IgD-negative memory B cell (primary cell): ENCODE measurements at regions not wholly inside any gene's neighbourhood (a gene's known extent, or its start where the extent isn't known, plus 50 kb on each side); places are given as distances from the start of the nearest gene placed in this dataset.
"Not testable (repeated sequence)": the region's sequence is repeated elsewhere in the genome, so short reads cannot be mapped to it uniquely, and the experiment has no call there.

Source experiments
- H3K27ac Mint-ChIP-seq, 3 donors: one replicate each; pipeline ENCODE4 v1.8.0; 2020 to 2022; ENCODE audit warnings: mild to moderate bottlenecking in 3 of 3, mixed read lengths in 3 of 3, moderate library complexity in 1 of 3
- H3K27me3 Mint-ChIP-seq: one replicate; pipeline ENCODE4 v1.8.0; 2021; ENCODE audit warnings: mixed read lengths
- H3K36me3 Mint-ChIP-seq: one replicate; pipeline ENCODE4 v1.8.0; 2020; ENCODE audit warnings: mild to moderate bottlenecking, mixed read lengths
- H3K4me1 Mint-ChIP-seq, 3 donors: one replicate each; pipeline ENCODE4 v1.8.0; 2020 to 2022; ENCODE audit warnings: mixed read lengths in 3 of 3, mild to moderate bottlenecking in 1 of 3
- H3K4me3 Mint-ChIP-seq, 4 donors: one replicate each; pipeline ENCODE4 v1.8.0; 2020 to 2022; ENCODE audit warnings: mild to moderate bottlenecking in 4 of 4, mixed read lengths in 4 of 4, moderate library complexity in 3 of 4
- H3K9me3 Mint-ChIP-seq, 3 donors: one replicate each; pipeline ENCODE4 v1.8.0; 2020 to 2021; ENCODE audit warnings: mixed read lengths in 3 of 3, mild to moderate bottlenecking in 1 of 3

- Mint-ChIP-seq H3K27me3 (peaks cover 5% of the 10 kb centered on the region), H3K36me3 (peaks cover 7% of the 10 kb centered on the region), H3K27ac (no peak overlapping the region), H3K9me3 (peaks cover 10 to 27% (median 23%) of the 10 kb centered on the region in 3 donors), H3K4me3 (no peak overlapping the region), H3K4me1 (no peaks in the 10 kb centered on the region)
These were observed 272.9 kb upstream of the KLF3 start for GRCh38 chr4:38390969-38391545.

DNA sequence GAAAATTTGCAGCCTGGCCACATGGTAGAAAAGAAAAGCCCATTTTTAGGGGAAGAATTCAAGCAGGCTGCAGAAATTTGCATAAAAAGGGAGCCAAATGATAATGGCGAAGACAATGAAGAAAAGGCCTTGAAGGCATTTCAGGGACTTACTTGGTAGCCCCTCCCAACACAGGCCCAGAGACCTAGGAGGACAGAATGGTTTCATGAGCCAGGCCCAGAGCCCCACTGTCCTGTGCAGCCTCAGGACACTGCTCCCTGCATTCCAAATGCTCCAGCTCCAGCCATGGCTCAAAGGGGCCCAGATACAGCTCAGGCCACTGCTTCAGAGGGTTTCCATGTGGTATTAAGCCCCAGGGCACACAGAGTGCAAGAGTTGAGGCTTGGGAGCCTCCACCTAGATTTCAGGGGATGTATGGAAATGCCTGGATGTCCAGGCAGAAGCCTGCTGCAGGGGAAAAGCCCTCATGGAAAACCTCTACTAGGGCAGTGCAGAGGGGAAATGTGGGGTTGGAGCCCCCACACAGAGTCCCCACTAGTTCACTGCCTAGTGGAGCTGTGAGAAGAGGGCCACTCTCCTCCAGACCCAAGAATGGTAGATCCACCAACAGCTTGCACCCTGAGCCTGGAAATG lies 271.7 kb upstream of the KLF3 start:
- Mint-ChIP-seq H3K4me1 (no peaks in the 10 kb centered on the region), H3K27me3 (peaks cover 3% of the 10 kb centered on the region), H3K27ac (no peak overlapping the region), H3K36me3 (peaks cover 7% of the 10 kb centered on the region), H3K4me3 (no peak overlapping the region), H3K9me3 (peaks cover 10 to 27% (median 23%) of the 10 kb centered on the region in 3 donors)

- H3K36me3 Mint-ChIP-seq, result peaks cover 5% of the 10 kb centered on the region
- H3K27me3 Mint-ChIP-seq, result peaks cover 3% of the 10 kb centered on the region
- no peak overlapping the region for H3K27ac Mint-ChIP-seq
These were observed 267.9 kb upstream of the KLF3 start for GRCh38 chr4:38396091-38396490.

DNA sequence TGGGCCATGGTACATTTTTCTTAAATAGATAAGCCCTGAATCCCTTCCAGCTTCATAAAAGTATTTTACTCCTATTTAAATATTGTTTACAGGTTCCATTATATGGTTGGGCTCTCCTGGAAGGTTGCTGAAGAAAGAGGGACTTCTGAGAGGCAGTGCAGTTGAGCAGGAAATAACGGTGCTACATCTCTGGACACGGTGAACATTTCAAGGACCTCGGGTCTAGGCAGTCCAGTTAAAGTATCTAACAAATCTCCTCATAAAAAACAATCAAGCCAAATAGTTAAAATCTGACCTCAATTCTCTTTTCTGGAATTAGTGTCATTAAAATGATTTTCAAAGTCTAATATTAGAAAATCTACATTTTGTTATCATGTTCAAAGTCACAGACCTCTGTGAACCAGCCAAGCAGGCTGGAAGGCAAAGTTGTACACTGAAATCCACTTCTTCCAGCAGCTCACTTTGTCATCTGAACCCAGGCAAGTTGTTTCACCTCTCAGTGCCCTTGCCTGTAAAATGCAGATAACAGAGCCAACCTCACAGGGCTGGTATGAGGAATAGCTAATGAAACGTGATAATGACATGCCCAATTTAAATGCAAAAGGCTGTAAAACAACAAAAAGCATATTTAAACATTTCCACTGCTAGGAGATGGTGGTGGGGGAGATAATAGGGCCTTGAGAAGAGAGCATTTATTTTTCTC lies 267.0 kb upstream of the KLF3 start:
- Mint-ChIP-seq H3K36me3 (peaks cover 1% of the 10 kb centered on the region), H3K27me3 (no peaks in the 10 kb centered on the region), H3K4me3 (no peak overlapping the region), H3K9me3 (peaks cover 2 to 13% (median 11%) of the 10 kb centered on the region in 3 donors), H3K27ac (no peak overlapping the region), H3K4me1 (peaks cover 0 to 3% (median 0%) of the 10 kb centered on the region in 3 donors)

More at GRCh38 chr4:38396091-38396490, 267.9 kb upstream of the KLF3 start:
- Mint-ChIP-seq H3K4me3 (no peak overlapping the region), H3K4me1 (peaks cover 0 to 2% (median 0%) of the 10 kb centered on the region in 3 donors), H3K9me3 (peaks cover 7 to 20% (median 13%) of the 10 kb centered on the region in 3 donors)

GRCh38 chr4:38400946-38401345 lies 263.1 kb upstream of the KLF3 start:
- H3K9me3 Mint-ChIP-seq, result peaks cover 2 to 9% (median 7%) of the 10 kb centered on the region in 3 donors
- no peaks in the 10 kb centered on the region for H3K27me3 Mint-ChIP-seq
- peaks cover 0 to 4% (median 0%) of the 10 kb centered on the region in 3 donors for H3K4me1 Mint-ChIP-seq
- H3K36me3 Mint-ChIP-seq, result peaks cover 1% of the 10 kb centered on the region
- no peak overlapping the region for H3K27ac Mint-ChIP-seq
- H3K4me3 Mint-ChIP-seq, result no peak overlapping the region

DNA sequence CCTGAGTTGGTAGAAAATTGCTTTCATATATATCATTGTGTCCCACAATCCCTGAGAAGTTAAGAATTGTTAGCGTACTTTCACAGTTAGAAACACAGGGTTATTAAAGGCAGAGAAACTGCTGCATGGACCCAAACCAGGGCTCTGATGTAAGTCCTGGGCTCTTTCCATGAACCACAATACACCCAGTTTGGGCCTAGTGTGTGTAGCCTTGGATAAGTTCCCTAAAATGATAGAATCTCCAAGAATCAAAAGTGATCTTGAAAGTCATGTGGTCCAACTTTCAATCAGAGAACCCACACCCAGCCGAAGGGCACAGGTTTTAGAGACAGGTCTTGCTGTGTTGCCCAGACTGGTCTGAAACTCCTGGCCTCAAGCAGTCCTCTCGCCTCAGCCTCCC lies 257.8 kb upstream of the KLF3 start:
- Mint-ChIP-seq H3K9me3 (peaks cover 0 to 6% (median 0%) of the 10 kb centered on the region in 3 donors), H3K4me1 (peaks cover 0 to 3% (median 0%) of the 10 kb centered on the region in 3 donors), H3K27me3 (peaks cover 5% of the 10 kb centered on the region), H3K36me3 (no peaks in the 10 kb centered on the region), H3K27ac (no peak overlapping the region), H3K4me3 (no peak overlapping the region)

- Mint-ChIP-seq H3K9me3 (peaks cover 0 to 2% (median 0%) of the 10 kb centered on the region in 3 donors), H3K36me3 (peaks cover 2% of the 10 kb centered on the region), H3K27ac (no peak overlapping the region), H3K4me1 (no peaks in the 10 kb centered on the region), H3K27me3 (peaks cover 7% of the 10 kb centered on the region), H3K4me3 (no peak overlapping the region)
These were observed 254.1 kb upstream of the KLF3 start for GRCh38 chr4:38409852-38410251.

DNA sequence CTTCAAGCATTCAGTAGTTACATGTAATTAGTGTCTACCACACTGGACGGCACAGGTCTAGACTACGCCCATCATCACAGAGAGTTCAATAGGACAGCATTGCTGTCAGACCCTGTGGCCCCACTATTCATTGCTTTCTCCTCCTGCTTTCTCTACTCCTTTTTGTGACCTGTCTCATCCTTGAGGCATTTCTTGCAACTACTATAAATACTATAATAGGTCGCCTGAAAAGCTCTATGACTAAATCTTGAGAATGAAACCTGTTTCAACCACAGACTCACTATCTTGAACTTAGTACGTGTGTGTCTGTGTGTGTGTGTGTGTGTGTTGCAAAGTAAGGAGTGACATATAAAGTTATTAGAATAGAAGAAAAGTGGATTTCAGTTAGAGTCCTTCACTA lies 252.9 kb upstream of the KLF3 start:
- Mint-ChIP-seq H3K27ac (no peak overlapping the region), H3K4me1 (no peaks in the 10 kb centered on the region), H3K27me3 (peaks cover 7% of the 10 kb centered on the region), H3K4me3 (no peak overlapping the region), H3K9me3 (no peaks in the 10 kb centered on the region), H3K36me3 (peaks cover 2% of the 10 kb centered on the region)

DNA sequence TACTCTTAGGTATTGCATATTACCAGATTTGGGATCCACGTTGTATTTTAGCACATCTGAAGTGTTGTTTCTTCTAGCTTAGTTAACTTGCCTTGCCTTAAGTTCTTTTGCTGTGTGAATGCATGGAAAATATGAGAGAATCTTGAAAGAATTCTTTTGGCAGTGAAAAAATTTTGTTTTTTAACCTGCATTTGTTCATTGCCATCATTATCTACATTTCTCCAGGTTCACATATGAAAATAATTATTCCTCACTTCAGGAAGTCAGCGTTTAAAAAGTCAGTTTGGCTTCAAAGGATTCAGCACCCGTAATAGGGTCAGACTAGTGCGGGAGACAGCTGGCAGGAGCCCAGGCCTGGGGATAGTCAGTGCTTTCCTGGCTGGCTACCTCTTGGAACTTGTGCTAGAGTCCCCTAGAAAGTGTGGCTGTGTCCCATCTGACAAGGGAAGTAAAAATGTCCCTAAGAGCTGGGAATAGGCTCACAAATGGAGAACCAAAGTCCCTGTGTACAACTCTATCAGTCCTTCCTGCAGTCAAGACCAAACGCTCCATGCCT lies 251.9 kb upstream of the KLF3 start:
- H3K27ac Mint-ChIP-seq, result no peak overlapping the region
- H3K4me1 Mint-ChIP-seq, result no peaks in the 10 kb centered on the region
- H3K27me3 Mint-ChIP-seq, result peaks cover 7% of the 10 kb centered on the region
- H3K4me3 Mint-ChIP-seq, result no peak overlapping the region
- H3K36me3 Mint-ChIP-seq, result peaks cover 2% of the 10 kb centered on the region
- H3K9me3 Mint-ChIP-seq, result no peaks in the 10 kb centered on the region

GRCh38 chr4:38413524-38414341 lies 250.3 kb upstream of the KLF3 start:
- Mint-ChIP-seq H3K27me3 (peaks cover 6% of the 10 kb centered on the region), H3K27ac (no peak overlapping the region), H3K36me3 (peaks cover 2% of the 10 kb centered on the region), H3K4me1 (peaks cover 0 to 3% (median 2%) of the 10 kb centered on the region in 3 donors), H3K4me3 (no peak overlapping the region), H3K9me3 (no peaks in the 10 kb centered on the region)

DNA sequence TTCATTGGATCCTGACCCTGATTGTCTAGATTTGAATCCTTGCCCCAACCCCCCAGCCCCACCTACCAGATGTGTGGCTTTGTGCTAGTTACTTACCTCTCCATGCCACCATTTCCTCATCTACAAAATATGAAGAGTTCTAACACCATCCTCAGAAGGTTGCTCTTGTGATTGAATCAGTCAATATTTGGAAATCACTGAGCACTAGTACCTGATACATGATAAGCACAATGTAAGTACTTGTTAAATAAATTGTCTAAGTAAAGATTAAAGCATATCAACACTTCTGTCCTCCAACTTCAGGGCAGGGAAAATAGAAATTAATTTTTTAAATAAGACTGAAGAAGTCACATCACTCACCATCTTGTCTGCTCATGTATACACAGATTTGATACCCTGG lies 249.6 kb upstream of the KLF3 start:
- peaks cover 0 to 3% (median 2%) of the 10 kb centered on the region in 3 donors for H3K4me1 Mint-ChIP-seq
- H3K36me3 Mint-ChIP-seq, result peaks cover 2% of the 10 kb centered on the region
- no peak overlapping the region for H3K4me3 Mint-ChIP-seq
- H3K27me3 Mint-ChIP-seq, result peaks cover 4% of the 10 kb centered on the region
- H3K9me3 Mint-ChIP-seq, result no peaks in the 10 kb centered on the region
- H3K27ac Mint-ChIP-seq, result no peak overlapping the region

- Mint-ChIP-seq H3K9me3 (peaks cover 0 to 9% (median 4%) of the 10 kb centered on the region in 3 donors), H3K27me3 (peaks cover 1% of the 10 kb centered on the region), H3K4me1 (peaks cover 0 to 3% (median 2%) of the 10 kb centered on the region in 3 donors), H3K36me3 (peaks cover 4% of the 10 kb centered on the region), H3K27ac (no peak overlapping the region), H3K4me3 (no peak overlapping the region)
These were observed 248.3 kb upstream of the KLF3 start for GRCh38 chr4:38415682-38416081.

GRCh38 chr4:38416450-38417014 lies 247.5 kb upstream of the KLF3 start:
- H3K27ac Mint-ChIP-seq, result no peak overlapping the region
- H3K4me1 Mint-ChIP-seq, result peaks cover 0 to 3% (median 2%) of the 10 kb centered on the region in 3 donors
- peaks cover 4% of the 10 kb centered on the region for H3K36me3 Mint-ChIP-seq
- peaks cover 1% of the 10 kb centered on the region for H3K27me3 Mint-ChIP-seq
- no peak overlapping the region for H3K4me3 Mint-ChIP-seq
- peaks cover 0 to 9% (median 4%) of the 10 kb centered on the region in 3 donors for H3K9me3 Mint-ChIP-seq

GRCh38 chr4:38420254-38420653 lies 243.7 kb upstream of the KLF3 start:
- H3K4me1 Mint-ChIP-seq, H3K9me3 Mint-ChIP-seq, H3K4me3 Mint-ChIP-seq, H3K36me3 Mint-ChIP-seq, H3K27me3 Mint-ChIP-seq: not testable (repeated sequence)
- H3K27ac Mint-ChIP-seq, result peak overlapping the region in 1 of 3 donors; percentile 49
